ENCODE measurements at regions not wholly inside any gene's neighbourhood (a gene's known extent, or its start where the extent isn't known, plus 50 kb on each side); places are given as distances from the start of the nearest gene placed in this dataset.
"Not testable (repeated sequence)": the region's sequence is repeated elsewhere in the genome, so short reads cannot be mapped to it uniquely, and the experiment has no call there.

DNA sequence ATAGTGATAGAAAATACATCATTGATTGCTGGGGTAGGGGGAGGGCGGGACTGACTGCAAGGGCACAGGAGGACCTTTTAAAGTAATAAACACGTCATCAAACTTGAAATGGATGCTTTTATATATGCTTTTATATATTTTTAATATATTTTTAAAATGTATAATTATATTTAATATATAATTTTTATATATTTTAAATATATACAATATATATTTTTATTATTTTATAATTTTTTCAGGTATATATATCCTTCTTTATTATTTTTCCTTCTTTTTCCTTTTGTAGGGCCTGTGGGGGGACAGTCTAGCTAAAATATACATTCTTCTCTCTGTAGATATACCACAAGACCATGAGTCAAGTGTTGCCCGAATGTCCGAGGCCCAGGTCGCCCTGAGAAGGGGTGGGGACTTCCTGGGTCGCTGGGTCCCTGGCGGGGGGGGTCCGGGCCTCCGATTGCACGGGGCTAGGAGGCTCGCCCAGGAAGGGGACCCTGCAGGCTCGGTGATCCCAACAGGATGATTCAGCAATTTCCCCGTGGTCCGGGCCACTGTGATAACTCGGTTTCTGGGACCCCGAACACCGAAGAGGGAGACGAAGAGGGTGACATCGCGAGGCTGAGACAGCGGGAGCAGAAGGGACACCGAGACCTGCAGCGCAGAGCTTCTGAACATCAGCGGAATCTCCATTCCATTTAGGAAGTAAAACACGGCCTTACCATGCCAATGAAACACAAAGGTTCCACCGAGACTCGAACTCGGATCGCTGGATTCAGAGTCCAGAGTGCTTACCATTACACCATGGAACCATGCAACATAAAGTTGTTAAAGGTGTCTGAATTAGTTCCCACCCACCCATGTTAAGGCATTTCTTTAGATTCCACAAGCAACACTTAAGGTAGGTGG, 112.5 kb upstream of the NBPF11 start:
- DNase-seq (ENCODE audit: low spot score): peak; percentile 21

DNA sequence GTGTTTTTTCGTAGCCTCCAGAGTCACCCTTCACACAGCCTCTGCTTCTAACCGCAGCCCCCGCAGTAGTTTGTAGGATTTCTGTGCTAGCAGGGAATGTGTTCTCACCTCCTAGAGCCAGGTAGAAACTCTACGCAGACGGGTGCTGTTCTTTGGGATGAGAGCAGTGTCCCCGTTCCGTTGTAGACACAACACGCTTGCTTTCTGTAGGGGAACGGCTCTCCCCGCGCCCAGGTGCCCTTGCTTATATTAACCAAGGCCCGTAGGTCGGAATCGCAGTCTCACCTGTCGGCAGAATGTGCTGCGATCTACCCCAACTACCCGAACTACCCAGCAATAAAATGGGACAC, 111.8 kb upstream of the NBPF11 start:
- DNase-seq (ENCODE audit: low spot score): no peak

GRCh38 chr1:148263128-148263905, 111.2 kb upstream of the NBPF11 start:
- peak; percentile 74 for DNase-seq (ENCODE audit: low spot score)

DNA sequence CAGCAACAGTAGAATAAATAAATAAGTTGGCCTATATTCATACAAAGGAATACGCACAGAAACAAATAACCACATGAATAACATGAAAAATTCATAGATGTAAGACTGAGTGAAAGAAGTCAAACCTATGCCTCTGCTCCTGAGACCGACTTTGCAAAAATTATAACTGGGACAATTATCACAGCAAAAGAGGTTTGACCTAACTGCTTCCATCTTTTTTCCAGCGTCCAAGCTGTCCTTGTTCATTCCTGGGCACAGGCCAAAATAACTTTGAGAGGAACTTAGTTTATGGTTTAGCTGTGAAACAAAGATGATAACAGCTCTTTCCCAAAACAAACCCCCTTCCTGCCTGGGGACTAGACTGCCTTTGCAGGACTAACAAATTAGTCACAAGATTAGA, 109.6 kb upstream of the NBPF11 start:
- DNase-seq (ENCODE audit: low spot score): not testable (repeated sequence)

GRCh38 chr1:148257886-148258285, 105.8 kb upstream of the NBPF11 start:
- DNase-seq (ENCODE audit: low spot score): not testable (repeated sequence)

DNA sequence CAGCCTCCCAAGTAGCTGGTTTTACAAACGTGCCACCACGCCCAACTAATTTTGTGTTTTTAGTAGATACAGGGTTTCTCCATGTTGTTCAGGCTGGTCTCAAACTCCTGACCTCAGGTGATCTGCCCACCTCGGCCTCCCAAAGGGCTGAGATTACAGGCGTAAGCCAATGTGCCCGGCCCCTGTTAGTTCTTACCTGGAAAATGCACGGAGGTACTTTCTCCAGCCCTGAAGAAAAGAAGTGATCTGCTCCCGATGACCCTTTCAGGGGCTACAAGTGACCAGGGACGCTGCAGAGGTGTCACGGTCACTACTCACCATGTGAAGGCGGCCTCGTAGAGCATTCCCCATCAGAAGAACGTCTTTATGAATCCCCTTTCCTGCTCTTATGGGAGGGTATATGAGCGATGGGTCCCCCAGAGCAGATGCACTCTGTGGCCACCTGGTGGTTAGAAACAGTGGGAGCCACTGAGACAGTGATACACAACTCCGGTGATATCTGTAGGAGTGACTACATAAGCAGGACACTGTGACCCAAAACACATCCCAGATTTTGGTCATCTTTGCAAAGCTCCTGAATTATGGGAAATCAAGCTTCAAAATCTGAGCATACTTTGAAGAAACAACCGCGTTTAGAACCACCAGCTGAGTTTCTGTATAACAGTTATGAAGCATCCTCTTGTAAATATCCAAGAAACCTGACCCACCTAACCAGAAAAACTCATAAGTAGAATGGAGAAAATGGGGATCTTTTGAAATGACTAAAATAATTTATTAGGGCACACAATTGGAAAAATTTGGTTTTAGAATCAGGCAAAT, 102.7 kb upstream of the NBPF11 start:
- peak; percentile 34 for DNase-seq (ENCODE audit: low spot score)

- DNase-seq (ENCODE audit: low spot score): not testable (repeated sequence)
These were observed 101.7 kb upstream of the NBPF11 start for GRCh38 chr1:148253808-148254207.

DNA sequence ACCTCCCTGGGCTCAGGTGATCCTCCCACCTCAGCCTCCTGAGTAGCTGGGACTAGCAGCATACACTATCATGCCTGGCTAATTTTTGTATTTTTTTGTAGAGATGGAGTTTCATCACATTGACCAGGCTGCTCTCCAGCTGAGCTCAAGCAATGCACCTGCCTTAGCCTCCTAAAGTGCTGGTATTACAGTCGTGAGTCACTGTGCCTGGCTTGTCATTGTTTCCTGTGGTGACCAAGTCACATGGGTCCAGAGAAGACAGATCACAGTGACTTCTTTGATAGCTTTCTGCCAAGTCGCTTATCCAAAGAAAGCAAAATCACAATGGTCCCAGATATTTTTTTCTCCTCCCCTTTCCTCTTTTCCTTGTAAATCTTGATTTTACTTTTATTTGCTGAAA, 96.7 kb upstream of the NBPF11 start:
- DNase-seq (ENCODE audit: low spot score): not testable (repeated sequence)

DNA sequence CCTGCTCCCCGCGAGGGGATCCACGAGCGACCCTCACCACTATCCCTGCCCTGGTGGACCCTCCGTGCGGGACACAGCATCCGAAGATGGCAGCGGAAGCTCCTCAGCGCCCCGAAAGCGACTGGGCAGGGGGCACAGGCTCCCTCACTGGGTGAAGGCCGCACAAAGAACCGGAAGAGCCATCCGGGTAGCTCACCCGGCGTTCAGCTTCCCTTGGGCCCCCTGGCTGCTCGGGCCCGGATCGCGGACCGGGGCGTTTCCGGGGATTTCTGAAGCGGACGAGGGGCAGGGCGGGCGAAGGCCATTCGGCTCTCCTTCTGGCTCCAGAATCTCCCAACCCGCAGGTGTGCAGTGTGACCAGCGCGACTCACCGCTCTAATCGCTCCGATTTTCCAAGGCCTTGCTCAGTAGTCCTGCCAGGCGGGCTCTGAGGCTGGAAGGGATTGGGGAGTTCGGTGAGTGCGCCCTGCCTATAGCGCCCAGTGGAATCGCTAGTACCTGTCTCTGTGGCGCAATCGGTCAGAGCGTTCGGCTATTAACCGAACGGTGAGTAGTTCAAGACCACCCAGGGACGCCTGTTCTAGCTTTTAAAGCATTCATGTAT, 94.3 kb upstream of the NBPF11 start:
- not testable (repeated sequence) for DNase-seq (ENCODE audit: low spot score)

DNA sequence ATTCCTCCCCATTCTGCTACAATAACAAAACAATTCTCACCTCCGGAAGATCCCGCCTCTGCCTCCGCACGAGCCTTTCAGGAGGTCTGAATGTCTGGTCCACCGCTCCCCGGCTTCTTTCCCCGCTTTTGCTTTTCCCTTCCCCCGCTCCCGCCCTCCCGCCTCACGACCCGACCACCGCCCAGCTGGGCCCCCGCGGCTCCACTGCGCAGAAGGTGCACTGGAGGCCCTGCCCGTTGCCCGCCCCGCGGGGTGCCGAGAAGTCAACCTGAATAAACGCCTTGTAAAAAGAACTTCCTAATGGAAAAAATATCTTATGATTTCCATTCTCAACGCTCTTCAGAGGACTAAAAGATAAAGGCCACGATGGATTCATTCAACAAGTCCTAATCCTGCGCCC, 93.8 kb upstream of the NBPF11 start:
- not testable (repeated sequence) for DNase-seq (ENCODE audit: low spot score)

DNA sequence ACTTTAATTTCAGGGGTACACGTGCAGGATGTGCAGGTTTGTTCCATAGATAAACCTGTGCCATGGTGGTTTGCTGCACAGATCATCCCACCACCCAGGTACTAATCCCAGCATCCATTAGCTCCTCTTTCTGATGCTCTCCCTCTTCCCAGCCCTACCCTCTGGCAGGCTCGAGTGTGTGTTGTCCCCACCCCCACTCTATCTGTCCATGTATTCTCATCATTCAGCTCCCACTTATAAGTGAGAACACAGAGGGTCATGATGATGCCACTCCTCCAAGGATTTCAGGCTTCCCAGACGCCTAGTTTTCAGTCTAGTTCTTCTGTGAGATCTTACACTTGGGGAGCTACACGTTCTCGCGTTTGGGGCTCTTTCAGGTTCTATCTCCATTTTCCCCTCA, 93.4 kb upstream of the NBPF11 start:
- DNase-seq (ENCODE audit: low spot score): not testable (repeated sequence)

GRCh38 chr1:148233250-148233649, 81.2 kb upstream of the NBPF11 start:
- DNase-seq (ENCODE audit: low spot score): not testable (repeated sequence)

DNA sequence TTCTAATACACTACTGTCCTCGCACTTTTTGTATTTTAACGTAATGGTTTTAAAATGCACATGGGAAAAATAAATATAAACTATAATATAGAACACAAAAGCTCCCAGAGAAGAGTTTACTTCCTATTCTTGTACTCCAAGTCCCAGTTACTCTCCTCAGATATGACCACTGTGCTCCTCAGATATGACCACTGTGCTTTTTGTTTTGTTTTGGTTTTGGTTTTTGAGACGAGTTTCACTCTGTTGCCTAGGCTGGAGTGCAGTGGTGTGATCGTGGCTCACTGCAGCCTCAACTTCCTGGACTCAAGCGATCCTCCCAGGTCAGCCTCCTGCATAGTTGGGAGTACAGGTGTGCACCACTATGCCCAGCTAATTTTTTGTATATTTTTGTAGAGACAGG, 76.8 kb upstream of the NBPF11 start:
- not testable (repeated sequence) for DNase-seq (ENCODE audit: low spot score)

DNA sequence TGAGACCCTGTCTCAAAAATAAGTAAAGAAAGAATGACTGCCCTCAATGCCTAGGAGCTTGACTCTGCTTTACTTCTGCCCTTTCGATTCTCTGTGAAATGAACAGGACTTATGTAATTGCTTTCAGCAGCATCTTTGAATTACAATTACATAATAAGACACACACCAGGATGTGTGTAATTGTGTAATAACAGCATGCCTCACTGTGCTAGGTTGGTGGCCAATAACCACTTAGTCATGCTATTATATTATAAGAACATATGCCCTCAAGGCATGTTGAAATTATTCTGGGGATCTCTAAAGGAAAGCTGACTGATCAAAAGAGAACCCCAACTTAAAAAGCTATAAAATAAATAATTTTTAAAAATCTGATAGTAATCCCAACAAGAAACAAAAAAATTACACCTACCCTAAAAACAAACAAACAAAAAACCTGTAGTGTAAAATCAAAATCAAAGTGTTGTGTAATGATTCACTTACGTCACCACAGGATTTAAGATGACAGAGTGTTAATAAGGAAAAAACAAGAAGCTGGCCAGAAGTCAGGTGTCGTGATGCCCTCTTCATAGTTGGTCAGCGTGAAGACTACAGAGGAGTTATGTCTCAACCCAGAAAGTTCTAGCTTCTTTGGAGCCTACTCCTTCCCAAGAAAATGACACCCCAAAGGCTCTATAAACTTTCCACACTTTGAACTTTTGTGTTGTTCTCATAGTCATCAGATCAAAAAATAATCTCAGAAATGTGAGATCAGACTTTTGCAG, 70.5 kb upstream of the NBPF11 start:
- not testable (repeated sequence) for DNase-seq (ENCODE audit: low spot score)

DNA sequence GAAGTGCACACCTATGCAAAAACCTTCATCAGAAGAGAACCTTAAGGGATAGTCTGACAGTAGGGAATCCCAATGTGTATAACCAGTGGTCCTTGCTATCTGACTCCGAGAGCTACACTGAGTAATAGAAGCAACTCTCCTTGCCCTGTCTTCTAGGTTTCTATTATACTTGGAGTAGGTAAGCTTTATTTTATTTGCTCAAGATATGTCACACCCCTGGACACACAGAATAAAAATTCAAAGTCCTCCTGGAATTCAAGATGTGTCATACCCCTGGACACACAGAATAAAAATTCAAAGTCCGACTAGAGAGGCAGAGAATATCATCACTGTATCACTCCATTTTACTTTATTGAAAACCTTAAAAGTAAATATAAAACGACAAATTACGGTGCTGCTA, 69.5 kb upstream of the NBPF11 start:
- DNase-seq (ENCODE audit: low spot score): not testable (repeated sequence)

DNA sequence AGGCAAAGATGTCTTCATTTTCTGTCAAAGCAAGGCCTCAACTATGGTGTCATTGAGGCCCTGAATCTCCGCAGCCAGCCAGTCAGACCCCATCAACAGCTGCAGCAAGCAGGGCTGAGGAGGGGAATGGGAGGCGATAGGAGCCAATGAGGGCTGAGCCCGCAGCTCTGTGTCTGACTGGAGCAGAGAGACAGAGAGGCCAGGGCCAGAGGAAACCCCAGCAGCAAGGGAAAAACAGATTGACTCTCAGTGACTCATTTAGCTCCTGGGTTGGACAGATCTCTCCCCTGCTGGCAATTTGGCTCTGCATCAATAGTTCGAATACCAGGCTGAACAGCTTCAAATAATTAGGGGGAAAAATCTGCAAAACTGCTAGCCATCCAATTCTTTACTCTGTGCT, 67.1 kb upstream of the NBPF11 start:
- DNase-seq (ENCODE audit: low spot score): not testable (repeated sequence)

DNA sequence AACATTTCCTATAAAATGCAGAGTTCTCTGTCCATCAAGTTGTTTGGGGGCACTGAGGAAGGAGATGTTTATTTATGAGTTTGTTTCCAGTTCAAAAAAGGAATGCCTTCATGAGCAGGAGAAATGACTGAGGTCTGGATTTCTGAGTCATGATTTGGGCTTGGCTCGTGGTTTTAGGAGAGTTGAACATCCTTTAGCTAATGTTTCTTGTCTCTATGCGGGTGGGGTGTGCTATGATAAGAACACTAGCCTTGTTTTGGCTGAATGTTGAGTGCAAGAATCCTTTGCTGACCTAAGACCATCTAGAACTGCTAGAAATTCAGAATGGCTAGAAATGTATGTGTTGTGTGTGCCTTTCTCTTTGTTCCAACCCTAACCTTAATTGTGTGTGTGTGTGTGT, 59.1 kb upstream of the NBPF11 start:
- DNase-seq (ENCODE audit: low spot score): not testable (repeated sequence)

DNA sequence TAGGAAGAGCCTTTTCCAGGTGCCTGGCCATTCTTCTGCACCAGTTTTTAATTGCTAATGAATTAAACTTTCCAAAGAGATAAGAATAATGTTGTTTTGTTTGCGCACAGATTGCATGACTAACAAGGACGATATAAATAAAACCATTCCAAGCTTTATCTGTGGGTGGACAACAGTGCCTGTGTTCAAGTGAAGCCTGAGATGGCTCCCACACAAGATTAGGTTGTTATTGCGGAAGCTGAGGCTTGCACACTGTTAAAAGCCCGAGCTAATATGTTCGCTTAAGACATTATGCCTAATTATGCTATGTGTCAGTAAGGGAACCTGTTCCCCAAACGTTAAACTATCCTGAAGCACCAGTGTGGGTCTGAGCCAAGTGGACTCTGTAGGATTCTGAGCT, 58.5 kb upstream of the NBPF11 start:
- not testable (repeated sequence) for DNase-seq (ENCODE audit: low spot score)

GRCh38 chr1:148210166-148210565, 58.1 kb upstream of the NBPF11 start:
- DNase-seq (ENCODE audit: low spot score): not testable (repeated sequence)

DNA sequence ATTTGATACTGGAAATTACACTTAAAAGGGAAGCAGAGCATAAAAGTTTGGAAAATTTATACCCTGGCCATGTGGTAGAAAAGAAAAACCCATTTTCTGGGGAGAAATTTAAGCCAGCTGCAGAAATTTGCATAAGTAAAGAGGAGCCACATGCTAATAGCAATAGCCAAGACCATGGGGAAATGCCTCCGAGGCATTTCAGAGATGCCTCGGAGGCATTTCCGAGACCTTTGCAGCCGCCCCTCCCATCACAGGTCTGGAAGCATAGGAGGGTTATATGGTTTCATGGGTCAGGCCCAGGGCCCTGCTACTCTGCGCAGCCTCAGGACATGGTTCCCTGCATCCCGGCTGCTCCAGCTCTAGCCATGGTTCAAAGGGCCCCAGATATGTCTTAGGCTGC, 49.9 kb upstream of the NBPF11 start:
- DNase-seq (ENCODE audit: low spot score): not testable (repeated sequence)
